Choroid plexus epithelial cell (primary cell): ENCODE measurements at regions not wholly inside any gene's neighbourhood (a gene's known extent, or its start where the extent isn't known, plus 50 kb on each side); places are given as distances from the start of the nearest gene placed in this dataset.
"Not testable (repeated sequence)": the region's sequence is repeated elsewhere in the genome, so short reads cannot be mapped to it uniquely, and the experiment has no call there.

Experiments
- DNase-seq: peaks from one replicate; pipeline ENCODE4 v3.0.0-alpha.2; 2010; ENCODE audit warnings: low read depth
- H3K4me3 ChIP-seq: 2 replicates; pipeline ENCODE4 v1.5.1; 2011; ENCODE audit warnings: low read depth, mild to moderate bottlenecking, control low read depth, low read length, moderate library complexity
- CTCF ChIP-seq: conservative IDR thresholded peaks from 2 replicates; pipeline ENCODE4 v1.5.1; 2011; ENCODE audit warnings: low read depth, mild to moderate bottlenecking, control low read depth, inconsistent platforms, low read length, moderate library complexity

- H3K4me3 ChIP-seq = no peak overlapping the region
- TF ChIP-seq CTCF = no peak
- DNase-seq = no peak
Observed at GRCh38 chr4:84263415-84263814, 235.7 kb downstream of the NKX6-1 start.

DNA sequence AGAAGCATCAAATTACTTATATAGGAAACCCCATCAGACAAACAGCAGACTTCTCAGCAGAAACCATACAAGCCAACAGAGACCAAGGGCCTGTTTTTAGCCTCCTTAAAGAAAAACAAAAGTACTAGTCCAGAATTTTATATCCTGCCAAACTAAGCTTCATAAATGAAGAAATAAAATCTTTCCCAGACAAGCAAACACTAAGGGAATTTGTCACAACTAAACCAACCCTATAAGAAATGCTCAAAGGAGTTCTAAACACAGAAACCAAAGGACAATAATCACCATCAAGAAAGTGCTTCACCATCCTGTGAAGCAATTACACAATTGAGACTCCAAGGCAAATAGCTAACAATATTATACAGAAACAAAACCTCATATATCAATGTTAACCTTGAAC is 238.6 kb downstream of the NKX6-1 start:
- no peak overlapping the region for H3K4me3 ChIP-seq
- TF ChIP-seq CTCF = no peak
- DNase-seq = no peak

DNA sequence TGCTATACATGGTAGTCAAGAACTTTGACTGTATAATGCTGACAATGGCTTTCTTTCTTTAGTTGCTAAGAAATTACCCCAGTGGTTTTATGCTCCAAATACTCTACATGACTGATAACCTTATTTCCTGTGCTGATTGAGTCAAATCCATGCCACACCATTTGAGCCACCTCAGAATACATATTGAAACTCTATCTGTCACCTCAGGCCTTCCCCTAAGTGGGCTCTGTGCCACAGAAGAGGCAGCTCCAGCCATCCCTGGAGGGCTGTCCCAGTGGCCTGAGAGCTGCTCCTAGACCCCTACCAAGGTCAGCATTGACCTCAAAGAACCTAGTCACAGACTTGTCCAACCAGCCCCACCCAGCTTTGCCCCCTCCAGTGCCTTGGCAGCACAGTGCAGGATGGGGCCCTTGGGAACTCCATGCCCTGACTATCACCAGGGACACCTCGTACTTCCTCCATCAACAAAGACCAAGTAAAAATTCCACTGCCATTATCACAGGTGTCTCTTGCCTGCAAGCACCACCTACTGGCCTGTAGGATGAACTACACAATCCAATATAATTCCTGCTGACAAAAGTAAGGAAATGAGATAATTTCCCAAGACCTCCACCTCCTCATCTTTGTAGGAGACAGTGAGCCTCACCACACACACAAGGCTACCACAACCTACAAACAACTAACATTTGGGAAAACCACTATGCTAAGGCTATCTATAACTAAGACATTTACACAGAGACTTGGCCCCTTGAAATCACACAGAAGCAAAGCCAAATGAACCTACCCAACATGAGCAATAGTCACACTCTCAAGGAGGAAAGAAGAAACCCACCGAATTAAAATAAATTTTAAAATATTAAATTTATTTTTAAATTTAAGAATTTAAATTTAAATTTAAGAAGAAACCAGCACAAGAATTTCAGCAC is 239.9 kb downstream of the NKX6-1 start:
- no peak overlapping the region for H3K4me3 ChIP-seq
- peak; percentile 81 for TF ChIP-seq CTCF
- DNase-seq = peak; percentile 53

GRCh38 chr4:84254537-84254936 is 244.6 kb downstream of the NKX6-1 start:
- no peak for DNase-seq
- TF ChIP-seq CTCF = no peak
- no peak overlapping the region for H3K4me3 ChIP-seq

DNA sequence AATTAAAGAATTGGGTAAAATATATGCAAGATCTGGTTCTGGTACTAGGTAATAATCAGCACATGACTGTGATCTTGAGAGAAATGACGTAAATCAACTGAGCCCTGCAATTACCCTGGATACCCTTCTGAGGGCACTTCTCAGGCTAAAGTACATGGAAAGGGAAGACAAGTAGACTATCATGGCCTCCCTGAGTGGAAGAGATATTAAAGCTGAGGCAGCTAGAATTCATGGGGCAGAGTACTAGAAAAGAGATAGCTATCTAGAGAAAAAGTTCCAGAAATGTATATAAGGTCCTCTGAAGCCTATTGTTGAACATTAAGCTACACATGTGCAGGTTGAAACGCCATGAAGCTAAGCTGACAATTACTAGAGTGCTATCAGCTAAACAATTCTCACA is 249.6 kb downstream of the NKX6-1 start:
- no peak for DNase-seq
- no peak overlapping the region for H3K4me3 ChIP-seq
- TF ChIP-seq CTCF = no peak

- not testable (repeated sequence) for H3K4me3 ChIP-seq, DNase-seq
Observed at GRCh38 chr4:84245042-84245441, 254.1 kb downstream of the NKX6-1 start.

- H3K4me3 ChIP-seq, DNase-seq: not testable (repeated sequence)
Observed at GRCh38 chr4:84244346-84244801, 254.7 kb downstream of the NKX6-1 start.

GRCh38 chr4:84243685-84244084 is 255.4 kb downstream of the NKX6-1 start:
- DNase-seq = no peak
- no peak for TF ChIP-seq CTCF
- no peak overlapping the region for H3K4me3 ChIP-seq
